Medulla oblongata (tissue), 1 donor: ENCODE measurements at regions not wholly inside any gene's neighbourhood (a gene's known extent, or its start where the extent isn't known, plus 50 kb on each side); places are given as distances from the start of the nearest gene placed in this dataset.
A peak's percentile ranks its signal among the peaks of the same experiment; 100 is the strongest.

ENCODE experiments used
- DNase-seq: peaks from one replicate; pipeline ENCODE4 v3.0.0-alpha.2; 2015; ENCODE audit errors: extremely low spot score

DNA sequence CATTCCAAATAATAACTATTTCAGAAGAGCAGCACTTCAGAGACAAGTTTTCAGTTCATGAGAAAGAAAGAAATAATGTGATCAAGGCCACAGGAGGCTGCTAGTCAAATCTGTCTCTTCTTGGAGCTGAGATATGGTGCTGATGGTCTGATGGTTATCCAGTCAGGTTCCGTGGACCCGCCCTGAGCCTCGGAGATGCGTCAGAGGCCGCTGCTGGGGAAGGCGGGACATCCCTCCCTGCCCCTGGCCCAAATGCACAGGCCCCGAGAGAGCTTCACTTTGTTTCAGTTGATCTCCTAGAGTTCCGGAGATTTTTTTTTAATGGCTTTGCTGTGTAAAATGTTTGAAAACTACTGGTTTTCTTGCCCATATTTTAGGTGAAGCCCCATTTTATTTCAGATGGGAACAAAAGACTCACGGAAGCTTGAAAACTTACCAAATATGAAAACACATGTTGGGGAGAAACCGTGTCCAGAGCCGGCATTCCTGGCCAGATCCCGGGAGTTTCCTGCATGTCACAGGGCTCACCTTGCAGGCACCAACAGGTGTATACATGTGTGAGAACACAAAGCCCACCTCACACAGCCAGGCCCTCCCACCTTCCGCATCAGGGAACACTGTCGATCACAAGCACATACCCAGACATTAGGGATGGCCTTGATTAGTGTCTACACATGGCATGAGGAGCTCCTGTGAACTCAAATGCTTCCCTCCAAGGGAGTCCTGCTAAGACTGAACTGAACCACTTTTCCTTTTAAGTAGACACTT is 499.0 kb downstream of the TCERG1L start:
- DNase-seq, result no peak

DNA sequence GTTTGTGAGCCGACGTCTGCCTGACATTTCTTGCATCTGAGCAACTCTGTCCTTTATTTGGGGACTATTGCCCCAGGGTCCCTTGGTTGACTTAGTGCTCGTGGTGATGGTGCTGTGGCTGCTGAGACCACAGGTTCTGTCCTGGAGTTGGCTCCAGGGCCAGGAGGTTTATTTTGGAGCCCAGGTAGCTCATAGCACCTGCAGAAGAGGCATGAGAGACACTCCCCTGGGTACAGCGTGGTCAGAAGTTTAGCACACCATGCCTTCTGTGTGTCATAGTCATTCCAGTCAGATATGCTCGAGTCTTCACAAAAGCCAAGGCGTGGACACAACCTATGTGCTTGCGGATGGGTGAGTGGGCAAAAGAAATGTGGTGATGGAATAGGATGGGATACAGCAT is 496.9 kb downstream of the TCERG1L start:
- no peak for DNase-seq

DNA sequence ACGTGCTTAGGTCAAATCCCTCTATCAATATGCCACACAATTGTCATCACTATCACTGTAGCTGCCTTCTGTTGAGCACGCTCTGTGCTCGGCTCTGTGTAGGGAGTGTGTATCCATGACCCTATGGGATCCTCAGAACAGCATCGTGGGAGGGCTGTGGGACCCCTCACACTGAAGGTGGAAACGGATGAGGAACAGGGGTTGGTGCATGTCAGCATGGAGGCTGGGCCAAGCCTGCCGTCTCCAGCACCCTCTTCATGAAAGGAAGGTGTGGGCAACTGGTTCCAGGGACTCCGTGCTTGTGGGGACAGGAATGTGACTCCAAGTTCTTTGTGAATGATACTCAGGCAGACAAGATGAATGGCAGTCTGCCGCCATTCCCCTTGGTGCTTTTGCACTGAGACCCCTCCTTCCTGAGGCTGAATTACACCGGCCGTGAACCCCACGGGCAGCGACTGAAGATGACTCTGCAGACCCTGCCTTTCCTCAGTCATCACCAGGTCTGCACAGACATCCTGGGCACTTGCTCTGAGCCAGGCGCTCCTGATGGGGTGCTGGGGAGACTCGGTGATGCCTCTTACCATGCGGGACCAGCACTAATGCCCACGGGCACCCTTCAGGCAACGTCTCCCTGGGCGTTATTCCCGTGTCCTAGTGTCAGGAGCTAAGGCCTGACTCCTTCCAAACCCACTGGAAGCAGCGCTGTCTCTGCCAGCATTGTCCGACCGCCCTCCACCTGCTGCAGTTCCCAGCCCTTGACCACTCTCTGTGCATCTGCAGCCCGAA is 495.2 kb downstream of the TCERG1L start:
- no peak for DNase-seq

DNA sequence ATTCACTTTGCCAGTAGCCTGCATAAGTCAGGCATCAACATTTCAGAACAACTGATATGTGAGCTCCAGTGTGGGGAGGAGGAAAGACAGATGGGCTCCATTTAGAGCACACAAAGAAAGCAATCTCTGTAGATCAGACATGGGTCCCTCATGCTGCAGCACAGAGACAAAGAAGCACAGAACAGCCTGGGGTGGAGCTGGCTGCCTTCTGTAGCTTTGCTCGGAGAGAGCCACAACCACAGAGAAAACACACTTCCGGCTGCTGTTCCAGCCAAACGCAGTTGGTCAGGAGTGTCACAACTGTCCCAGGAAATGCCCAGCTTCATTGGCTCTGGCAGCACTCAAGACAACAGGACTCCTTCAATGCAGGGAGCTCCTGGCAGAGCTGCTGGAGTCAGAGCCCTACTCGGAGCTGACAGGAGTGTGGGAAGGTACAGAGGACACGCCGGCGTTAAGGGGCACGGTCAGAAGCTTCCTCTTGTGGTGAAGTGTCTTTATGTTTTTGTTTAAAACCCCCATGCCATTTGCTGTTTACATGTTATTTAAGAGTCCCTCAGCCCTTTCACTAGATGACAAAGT is 494.4 kb downstream of the TCERG1L start:
- DNase-seq, result peak; percentile 48

GRCh38 chr10:130817674-130818073 is 493.8 kb downstream of the TCERG1L start:
- no peak for DNase-seq

DNA sequence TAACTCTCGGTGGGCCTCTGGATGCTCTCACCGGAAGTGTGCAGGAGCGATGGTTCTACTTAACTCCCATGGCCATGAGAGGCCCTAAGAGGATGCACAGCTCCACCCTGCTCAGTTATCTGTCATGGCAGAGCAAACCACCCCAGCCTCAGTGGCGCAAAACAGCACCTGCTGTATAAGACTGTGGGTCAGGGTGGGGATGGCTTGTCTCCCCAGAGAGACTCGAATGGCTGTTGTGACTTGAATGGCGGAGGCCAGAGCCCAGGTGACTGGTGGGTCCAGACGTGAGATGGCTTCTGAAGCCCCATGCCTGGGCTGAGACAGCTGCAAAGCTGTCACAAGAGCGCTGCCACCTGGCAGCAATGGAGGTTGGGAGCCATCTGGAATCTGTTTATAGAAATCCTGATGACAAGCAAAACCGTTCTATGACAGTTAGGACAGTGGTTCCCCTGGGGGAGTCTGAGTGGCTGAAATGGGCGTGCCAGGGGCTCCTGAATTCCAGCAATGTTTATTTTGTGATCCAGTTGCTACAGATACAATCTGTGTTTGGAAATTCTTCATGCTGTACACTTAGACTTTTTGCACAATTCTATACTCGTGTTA is 490.5 kb downstream of the TCERG1L start:
- no peak for DNase-seq

- DNase-seq, result no peak
Observed at GRCh38 chr10:130824230-130825014, 487.1 kb downstream of the TCERG1L start.

- DNase-seq, result no peak
Observed at GRCh38 chr10:130833596-130833995, 477.9 kb downstream of the TCERG1L start.

GRCh38 chr10:130834170-130834569 is 477.4 kb downstream of the TCERG1L start:
- DNase-seq, result no peak

- DNase-seq, result no peak
Observed at GRCh38 chr10:130834573-130834972, 476.9 kb downstream of the TCERG1L start.

DNA sequence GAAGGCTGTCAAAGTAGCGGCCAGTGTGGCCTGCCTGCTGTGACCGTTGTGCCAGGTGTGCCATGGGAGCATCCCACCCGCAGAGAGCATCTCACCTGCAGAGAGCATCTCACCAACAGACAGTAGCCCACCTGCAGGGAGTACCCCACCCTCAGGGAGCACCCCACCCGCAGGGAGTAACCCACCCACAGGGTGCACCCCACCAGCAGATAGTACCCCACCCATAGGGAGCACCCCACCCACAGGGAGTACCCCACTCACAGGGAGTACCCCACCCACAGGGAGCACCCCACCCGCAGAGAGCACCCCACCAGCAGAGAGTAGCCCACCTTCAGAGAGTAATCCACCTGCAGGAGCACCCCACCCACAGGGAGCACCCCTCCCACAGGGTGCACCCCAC is 476.5 kb downstream of the TCERG1L start:
- DNase-seq, result no peak

- DNase-seq, result no peak
Observed at GRCh38 chr10:130836344-130836743, 475.2 kb downstream of the TCERG1L start.

DNA sequence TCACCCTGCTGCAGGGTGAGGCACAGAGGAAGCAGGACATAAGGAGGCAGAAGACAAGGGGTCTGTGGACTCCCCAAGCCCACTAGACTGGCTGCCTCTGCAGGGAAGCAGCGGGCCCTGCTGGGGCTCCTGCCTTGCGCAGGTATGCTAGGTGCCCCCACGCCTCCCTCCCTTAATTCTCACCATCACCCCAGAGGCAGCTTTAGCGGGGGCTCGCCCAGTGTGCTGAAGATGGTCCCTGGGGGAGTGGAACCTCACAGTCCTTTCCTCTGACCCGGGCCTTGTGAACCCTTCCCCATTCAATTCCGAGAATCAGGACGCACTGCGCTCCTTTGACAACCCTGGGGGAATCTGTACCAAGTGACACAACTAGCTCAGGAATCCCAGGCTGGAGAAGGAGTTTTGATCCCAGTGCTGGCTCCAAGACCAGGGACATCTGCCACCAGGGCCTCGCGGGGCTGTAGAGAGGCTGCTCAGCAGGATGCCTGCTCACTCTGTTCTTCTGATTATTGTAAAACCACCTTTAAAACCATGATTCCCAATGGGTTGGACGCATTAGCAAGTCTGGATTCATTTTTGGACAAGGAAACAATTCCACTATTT is 468.4 kb downstream of the TCERG1L start:
- DNase-seq, result no peak

- no peak for DNase-seq
Observed at GRCh38 chr10:130844310-130844709, 467.2 kb downstream of the TCERG1L start.

DNA sequence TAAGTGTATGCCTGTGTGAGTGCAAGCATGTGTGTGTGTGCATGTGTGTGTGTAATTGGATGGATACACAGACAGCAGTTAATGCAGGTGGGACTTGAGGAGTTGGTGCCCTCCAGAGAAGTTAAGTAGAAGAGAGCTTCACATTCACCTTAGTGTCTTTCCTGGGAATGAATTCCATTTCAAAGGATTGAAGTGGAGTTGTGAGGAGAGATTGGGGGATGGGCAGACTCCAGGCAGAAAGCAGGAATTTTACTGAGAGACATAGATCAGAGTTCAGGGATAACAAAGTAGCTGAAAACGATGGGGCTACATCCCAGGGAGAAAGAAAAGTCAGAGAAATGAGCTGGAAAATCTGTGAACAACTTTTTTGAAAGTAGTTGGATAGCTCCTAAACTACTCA is 464.4 kb downstream of the TCERG1L start:
- no peak for DNase-seq

- DNase-seq, result no peak
Observed at GRCh38 chr10:130848855-130849254, 462.7 kb downstream of the TCERG1L start.

DNA sequence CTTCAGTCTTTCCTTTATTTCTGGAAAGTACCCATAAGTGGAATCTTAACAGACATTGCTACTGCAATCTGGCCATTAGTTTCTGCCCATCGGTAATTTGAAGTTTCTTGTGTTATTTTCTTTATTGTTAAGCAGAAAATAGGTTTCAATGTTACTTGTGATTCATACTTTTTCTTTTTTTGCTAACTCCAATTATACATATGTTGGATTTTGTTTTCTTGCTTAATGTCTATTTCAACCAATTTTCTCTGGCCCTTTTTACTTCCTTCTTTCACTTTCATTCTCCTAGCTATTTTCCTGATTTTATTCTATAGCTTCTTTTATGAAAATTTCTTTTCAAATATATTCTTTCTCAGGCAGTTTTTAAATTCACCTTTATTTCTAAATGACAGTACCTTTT is 457.4 kb downstream of the TCERG1L start:
- DNase-seq, result no peak

- DNase-seq, result no peak
Observed at GRCh38 chr10:130857631-130858295, 453.8 kb downstream of the TCERG1L start.

DNA sequence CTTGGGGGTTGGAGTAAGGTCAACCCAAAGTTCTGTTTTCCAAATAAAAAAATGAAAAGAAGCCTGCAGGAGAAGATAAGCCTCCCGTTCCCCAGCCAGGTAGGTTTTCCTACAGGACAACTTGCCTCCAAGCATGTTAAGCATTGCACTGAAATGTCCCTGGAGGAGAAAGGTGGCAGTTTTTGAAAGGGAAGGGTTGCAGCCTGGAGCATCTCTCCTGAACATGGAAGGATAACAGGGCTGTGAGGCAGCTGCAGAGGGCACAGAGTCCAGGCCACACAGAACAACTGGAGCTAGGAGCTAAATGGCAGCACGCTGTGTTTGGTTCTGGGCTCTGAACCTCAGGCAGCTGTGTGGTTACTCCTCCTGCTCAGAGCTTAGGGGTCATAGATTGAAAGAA is 452.9 kb downstream of the TCERG1L start:
- no peak for DNase-seq

- no peak for DNase-seq
Observed at GRCh38 chr10:130859427-130859826, 452.1 kb downstream of the TCERG1L start.

- DNase-seq, result no peak
Observed at GRCh38 chr10:130862122-130862521, 449.4 kb downstream of the TCERG1L start.
